Heart right ventricle (tissue), 16 donors: ENCODE measurements at regions not wholly inside any gene's neighbourhood (a gene's known extent, or its start where the extent isn't known, plus 50 kb on each side); places are given as distances from the start of the nearest gene placed in this dataset.

Experiments used
- ATAC-seq, 8 donors: fragments of 200-7000 bp; cut with Tn5 transposase; one replicate each; pipeline ENCODE4 v1.9.1; 2020; ENCODE audit warnings: mild to moderate bottlenecking in 8 of 8, moderate library complexity in 8 of 8, moderate number of reproducible peaks in 1 of 8
- DNase-seq, 2 donors: peaks; one replicate each; pipeline ENCODE4 v3.0.0-alpha.2; 2020
- H3K27ac ChIP-seq, 10 donors: fragments of 200-600 bp; sonication (generic) in 2 of 10; one replicate each; pipeline versions ENCODE4 v1.5.0 to v1.8.0; 2020 to 2022; ENCODE audit warnings: mild to moderate bottlenecking in 3 of 10
- H3K27me3 ChIP-seq, 7 donors: fragments of 200-600 bp; one replicate each; pipeline ENCODE4 v1.8.0; 2021 to 2022; ENCODE audit warnings: mild to moderate bottlenecking in 2 of 7
- H3K36me3 ChIP-seq, 9 donors: fragments of 200-600 bp; sonication (generic) in 1 of 9; one replicate each; pipeline versions ENCODE4 v1.5.0 to v1.8.0; 2020 to 2022; ENCODE audit warnings: mild to moderate bottlenecking in 2 of 9
- H3K4me1 ChIP-seq, 9 donors: fragments of 200-600 bp; sonication (generic) in 1 of 9; one replicate each; pipeline versions ENCODE4 v1.5.0 to v1.8.0; 2020 to 2022; ENCODE audit warnings: mild to moderate bottlenecking in 4 of 9
- H3K4me3 ChIP-seq, 10 donors: fragments of 200-600 bp; sonication (generic) in 2 of 10; one replicate each; pipeline versions ENCODE4 v1.5.0 to v1.8.0; 2020 to 2022; ENCODE audit warnings: mild to moderate bottlenecking in 7 of 10, moderate library complexity in 2 of 10
- H3K9me3 ChIP-seq, 11 donors: fragments of 200-600 bp in 10 of 11; sonication (generic) in 2 of 11; one replicate each; pipeline versions ENCODE4 v1.5.0 to v1.8.0; 2013 to 2022; ENCODE audit warnings: mild to moderate bottlenecking in 2 of 11, control low read depth in 1 of 11, moderate library complexity in 1 of 11
- WGBS, 2 donors: extraction: QIAGEN DNeasy Blood & Tissue Kit; methylation state at CpG; one replicate each; pipeline ENCODE4 v1.1.7; 2013; ENCODE audit warnings: inconsistent platforms in 1 of 2; 5-methylcytosine and 5-hydroxymethylcytosine counted together
- intact Hi-C, 10 donors: fragments of 100-400 bp; cut with DNase I; formaldehyde crosslinking; loops; one replicate each; pipeline versions ENCODE4 v1.11.1 to v1.14.2; 2022
- TF ChIP-seq, protein P1 (sequence below), 9 donors: fragments of 200-600 bp; sonication (generic) in 2 of 9; IDR thresholded peaks; one replicate each; pipeline versions ENCODE4 v1.5.0 to v1.8.0; 2021 to 2022; ENCODE audit warnings: antibody characterized with exemption in 9 of 9, mild to moderate bottlenecking in 5 of 9, moderate library complexity in 1 of 9
- donor health status: Arrhythmogenic right ventricular cardiomyopathy.
- donor health status: ischemic (EF 13 %, LVEDD 7.1; RV severe dilation, severe dysfunction).
- donor health status: healthy with polysubstance abuse.
- donor health status: DM: no; HTN: yes; CAD: no.
- donor health status: DM: no; HTN: no; CAD: no.
- donor health status: ischemic (EF 25% LVEDD 6.9; RV normal size, moderate dysfunction).
- donor health status: ischemic (EF 25% LVEDD 5.7; RV mildly dilated, moderate dysfunction).
- donor health status: healthy.
- donor health status: DM: yes; HTN: yes; CAD: no.
- donor health status: Ischemic cardiomyopathy.
- donor health status: ischemic (EF 35%, LVEDD 5.7; RV mildly dilated, moderate dysfunction).
- donor health status: nonischemic (EF 11% LVEDD 7.7; RV severe dilation, severe dysfunction).
- donor health status: DM: yes; HTN: yes; CAD: no.
- donor health status: PGD.
- donor health status: ischemic (EF 29% LVEDD 5.4; RV normal size, mild dysfunction).
- donor health status: nonischemic (EF 23%, LVEDD 6.1; RV moderate dilation, normal function).

DNA sequence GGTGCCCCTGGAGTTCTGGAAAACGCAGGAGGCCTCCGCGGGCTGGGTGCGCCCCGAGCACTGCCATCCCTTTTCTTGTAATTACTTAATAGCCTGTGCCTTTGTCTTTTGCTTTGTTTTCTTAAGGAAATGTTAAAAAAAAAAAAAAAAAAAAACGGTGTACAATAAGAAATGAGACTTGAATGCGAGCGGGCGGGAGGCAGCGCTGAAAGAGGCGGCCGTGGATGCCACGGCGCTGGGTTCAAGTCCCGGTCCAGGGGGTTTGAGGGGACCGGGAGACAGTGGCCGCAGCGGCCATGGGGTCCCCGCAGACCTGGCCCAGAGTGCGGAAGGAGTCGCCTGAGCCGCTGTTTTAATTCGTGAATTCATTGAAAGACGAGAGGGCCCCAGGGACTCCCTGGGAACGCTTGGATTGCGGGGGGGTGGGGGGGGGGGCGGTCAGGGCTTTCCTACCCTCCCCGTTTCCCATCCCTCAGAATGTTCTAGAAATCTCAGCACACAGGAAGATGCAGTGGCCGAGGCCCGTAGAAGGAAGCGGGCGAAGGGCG, 349.2 kb upstream of the ARGLU1 start:
- Histone ChIP-seq H3K27me3 (peaks cover 0 to 3% (median 0%) of the 10 kb centered on the region in 7 donors), H3K4me3 (peak overlapping the region; percentile 45 to 76 (median 63)), H3K36me3 (no peaks in the 10 kb centered on the region), H3K27ac (peak overlapping the region; percentile 84 to 98 (median 95)), H3K4me1 (peaks cover 0 to 48% (median 17%) of the 10 kb centered on the region in 9 donors), H3K9me3 (no peaks in the 10 kb centered on the region)
- 22 to 25% methylated on average over 32 to 33 of the region's 33 CpGs for WGBS, 2 donors
- DNase-seq (peak; percentile 51), ATAC-seq (peak; percentile 8 to 54 (median 28))
- TF ChIP-seq, protein P1, sequence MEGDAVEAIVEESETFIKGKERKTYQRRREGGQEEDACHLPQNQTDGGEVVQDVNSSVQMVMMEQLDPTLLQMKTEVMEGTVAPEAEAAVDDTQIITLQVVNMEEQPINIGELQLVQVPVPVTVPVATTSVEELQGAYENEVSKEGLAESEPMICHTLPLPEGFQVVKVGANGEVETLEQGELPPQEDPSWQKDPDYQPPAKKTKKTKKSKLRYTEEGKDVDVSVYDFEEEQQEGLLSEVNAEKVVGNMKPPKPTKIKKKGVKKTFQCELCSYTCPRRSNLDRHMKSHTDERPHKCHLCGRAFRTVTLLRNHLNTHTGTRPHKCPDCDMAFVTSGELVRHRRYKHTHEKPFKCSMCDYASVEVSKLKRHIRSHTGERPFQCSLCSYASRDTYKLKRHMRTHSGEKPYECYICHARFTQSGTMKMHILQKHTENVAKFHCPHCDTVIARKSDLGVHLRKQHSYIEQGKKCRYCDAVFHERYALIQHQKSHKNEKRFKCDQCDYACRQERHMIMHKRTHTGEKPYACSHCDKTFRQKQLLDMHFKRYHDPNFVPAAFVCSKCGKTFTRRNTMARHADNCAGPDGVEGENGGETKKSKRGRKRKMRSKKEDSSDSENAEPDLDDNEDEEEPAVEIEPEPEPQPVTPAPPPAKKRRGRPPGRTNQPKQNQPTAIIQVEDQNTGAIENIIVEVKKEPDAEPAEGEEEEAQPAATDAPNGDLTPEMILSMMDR (IDR thresholded peaks at IDR 0.05) = no peak
- intact Hi-C loops = loop anchor here in 7 of 10 donors (2.0 to 10.0 kb wide), 19 partner anchors 45 to 425 kb away; partner anchors contain the start of genes EFNB2 (in 5 of the 7) and ARGLU1 (in 2 of the 7)

DNA sequence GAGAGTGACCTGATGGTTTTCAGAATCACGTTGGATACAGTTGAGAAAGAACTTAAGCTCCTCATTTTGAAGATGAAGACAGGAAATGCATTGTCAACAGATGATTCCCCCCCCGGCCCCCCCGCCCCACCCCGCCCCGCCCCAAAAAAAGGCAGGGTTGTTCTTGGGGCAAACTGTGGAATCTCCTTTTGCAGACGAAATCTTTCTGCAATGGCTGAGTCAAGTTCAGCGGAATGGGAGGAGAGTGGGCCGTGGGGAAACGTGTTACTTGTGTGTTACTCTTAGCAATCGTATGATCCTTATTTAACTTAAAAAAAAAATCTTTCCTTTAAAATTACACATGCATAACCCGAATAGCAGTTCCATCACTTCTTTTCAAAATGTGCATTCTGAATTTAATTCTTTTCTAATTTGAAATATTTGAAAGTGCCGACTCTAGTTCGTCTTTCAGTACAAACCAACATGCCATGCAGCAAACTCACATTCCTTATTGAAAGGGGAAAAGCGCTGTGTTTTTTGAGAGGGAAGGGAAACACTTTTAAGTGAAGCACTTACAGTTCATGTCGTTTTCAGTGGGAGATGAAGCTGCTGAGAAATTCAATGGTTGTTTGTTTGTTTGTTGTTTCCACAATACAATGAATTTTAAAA, 348.5 kb upstream of the ARGLU1 start:
- intact Hi-C loops = loop anchor here in 7 of 10 donors (2.0 to 10.0 kb wide), 19 partner anchors 44 to 424 kb away; partner anchors contain the start of genes EFNB2 (in 5 of the 7) and ARGLU1 (in 2 of the 7)
- H3K27me3 ChIP-seq = peaks cover 0 to 3% (median 0%) of the 10 kb centered on the region in 7 donors
- TF ChIP-seq, protein P1 (IDR thresholded peaks at IDR 0.05) = no peak
- peak overlapping the region; percentile 84 to 98 (median 95) for H3K27ac ChIP-seq
- 52% methylated on average over 15 of the region's 15 CpGs for WGBS, 2 donors
- no peak for ATAC-seq
- H3K4me3 ChIP-seq = peak overlapping the region in 8 of 10 donors; percentile 19 to 76 (median 59)
- H3K4me1 ChIP-seq = peaks cover 0 to 44% (median 17%) of the 10 kb centered on the region in 9 donors
- no peaks in the 10 kb centered on the region for H3K9me3 ChIP-seq
- DNase-seq = no peak
- no peaks in the 10 kb centered on the region for H3K36me3 ChIP-seq

DNA sequence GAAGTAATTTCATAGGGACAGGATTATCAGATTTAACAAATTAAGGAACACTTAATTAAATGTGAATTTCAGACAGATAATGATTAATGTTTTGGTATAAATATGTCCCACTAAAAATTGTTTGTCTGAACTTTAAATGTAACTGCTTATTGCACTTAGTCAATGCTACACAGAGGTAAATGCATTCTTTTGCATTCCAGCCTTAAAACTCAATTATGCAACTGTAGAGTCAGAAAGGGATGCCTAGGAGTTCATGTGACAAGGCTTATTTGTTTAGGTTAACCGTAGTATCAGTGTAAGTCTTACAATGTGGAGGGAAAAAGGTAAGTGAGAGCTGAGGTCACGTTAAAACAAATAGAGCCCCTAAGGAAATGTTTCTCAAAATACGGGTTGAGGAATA, 347.2 kb upstream of the ARGLU1 start:
- intact Hi-C loops = loop anchor here in 7 of 10 donors (5.0 to 10.0 kb wide), 18 partner anchors 43 to 423 kb away; partner anchors contain the start of genes EFNB2 (in 5 of the 7) and ARGLU1 (in 2 of the 7)
- Histone ChIP-seq H3K27me3 (peaks cover 0 to 3% (median 0%) of the 10 kb centered on the region in 7 donors), H3K4me1 (peaks cover 0 to 31% (median 13%) of the 10 kb centered on the region in 9 donors), H3K36me3 (no peaks in the 10 kb centered on the region), H3K27ac (peak overlapping the region in 3 of 10 donors; percentile 94 to 98 (median 95)), H3K9me3 (no peaks in the 10 kb centered on the region), H3K4me3 (no peak overlapping the region)
- ATAC-seq (no peak), DNase-seq (no peak)
- 69 to 81% methylated on average over 3 of the region's 3 CpGs for whole genome bisulfite sequencing, 2 donors
- TF ChIP-seq, protein P1 (IDR thresholded peaks at IDR 0.05) = no peak

DNA sequence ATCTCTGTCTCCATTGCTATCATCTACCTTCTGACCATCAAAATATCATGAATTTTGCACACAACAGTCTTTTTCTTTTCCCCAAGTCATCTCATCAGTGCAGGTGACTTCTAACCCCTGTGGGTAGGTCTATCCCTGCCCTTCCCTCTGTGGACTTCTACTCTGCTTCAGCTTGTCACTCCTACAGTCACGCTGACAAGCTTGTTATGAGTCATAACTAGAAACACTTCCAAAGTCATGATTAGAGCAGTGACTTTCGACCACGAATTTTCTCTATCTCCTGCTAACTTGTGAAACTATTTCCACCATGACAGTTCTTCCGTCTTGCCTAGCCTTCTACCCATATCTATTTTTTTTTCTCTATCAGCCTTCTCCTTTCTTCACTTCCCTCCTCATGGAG, 343.7 kb upstream of the ARGLU1 start:
- Histone ChIP-seq H3K36me3 (no peaks in the 10 kb centered on the region), H3K27me3 (peaks cover 0 to 3% (median 0%) of the 10 kb centered on the region in 7 donors), H3K4me3 (no peak overlapping the region), H3K27ac (no peak overlapping the region), H3K9me3 (no peaks in the 10 kb centered on the region), H3K4me1 (peaks cover 0 to 15% (median 7%) of the 10 kb centered on the region in 9 donors)
- WGBS, 2 donors = 63 to 76% methylated on average over 4 of the region's 4 CpGs
- no peak for ATAC-seq
- intact Hi-C loops = loop anchor here in 6 of 10 donors (5.0 to 10.0 kb wide), 7 partner anchors 34 to 377 kb away; partner anchors contain the start of genes EFNB2 (in 3 of the 6) and ARGLU1 (in 2 of the 6)
- DNase-seq = no peak
- TF ChIP-seq, protein P1 (IDR thresholded peaks at IDR 0.05) = no peak
